ENCODE measurements at regions not wholly inside any gene's neighbourhood (a gene's known extent, or its start where the extent isn't known, plus 50 kb on each side); places are given as distances from the start of the nearest gene placed in this dataset.
"Not testable (repeated sequence)": the region's sequence is repeated elsewhere in the genome, so short reads cannot be mapped to it uniquely, and the experiment has no call there.

- H3K4me3 ChIP-seq (ENCODE audit: low read length) = no peak overlapping the region
- H3K9me3 ChIP-seq (ENCODE audit: control insufficient read depth, low read length) = peaks cover 7% of the 10 kb centered on the region
- TF ChIP-seq CTCF (conservative IDR thresholded peaks at IDR 0.05) = no peak
- no peaks in the 10 kb centered on the region for H3K36me3 ChIP-seq (ENCODE audit: control insufficient read depth, insufficient read depth, low read length)
- no peak overlapping the region for H3K4me3 Mint-ChIP-seq
- 84% methylated on average over 1 of the region's 1 CpG; no CpG with 5 or more reads in 1 of the 2 experiments for WGBS, 2 experiments (ENCODE audit: insufficient coverage in 1 of 2, insufficient read length in 1 of 2)
- no peaks in the 10 kb centered on the region for H3K36me3 Mint-ChIP-seq (ENCODE audit: low read depth)
- H3K4me1 Mint-ChIP-seq = peaks cover 2% of the 10 kb centered on the region
- H3K9me3 Mint-ChIP-seq = peaks cover 5% of the 10 kb centered on the region
- peaks cover 2% of the 10 kb centered on the region for H3K27me3 Mint-ChIP-seq (ENCODE audit: insufficient read depth)
- no peaks in the 10 kb centered on the region for H3K27me3 ChIP-seq (ENCODE audit: control insufficient read depth, insufficient read depth, low read length, poor library complexity, severe bottlenecking)
- no peaks in the 10 kb centered on the region for H3K4me1 ChIP-seq (ENCODE audit: control insufficient read depth, insufficient read depth, low read length)
- no peak overlapping the region for H3K27ac Mint-ChIP-seq
- no peak for DNase-seq
- no peak overlapping the region for H3K9ac ChIP-seq (ENCODE audit: extremely low read depth, low read length, poor library complexity, severe bottlenecking)
- no peak overlapping the region for H3K27ac ChIP-seq (ENCODE audit: low read depth, low read length)
Observed at GRCh38 chr9:82134010-82134409, 145.4 kb downstream of the SPATA31D1 start.

GRCh38 chr9:82135106-82135505 lies 146.5 kb downstream of the SPATA31D1 start:
- Mint-ChIP-seq H3K27ac (no peak overlapping the region), H3K36me3 (ENCODE audit: low read depth) (no peaks in the 10 kb centered on the region), H3K27me3 (ENCODE audit: insufficient read depth) (peaks cover 2% of the 10 kb centered on the region), H3K9me3 (peaks cover 5% of the 10 kb centered on the region), H3K4me1 (peaks cover 3% of the 10 kb centered on the region), H3K4me3 (no peak overlapping the region)
- no peak overlapping the region for H3K27ac ChIP-seq (ENCODE audit: low read depth, low read length)
- H3K9me3 ChIP-seq (ENCODE audit: control insufficient read depth, low read length) = peaks cover 7% of the 10 kb centered on the region
- TF ChIP-seq CTCF (conservative IDR thresholded peaks at IDR 0.05) = no peak
- H3K36me3 ChIP-seq (ENCODE audit: control insufficient read depth, insufficient read depth, low read length) = no peaks in the 10 kb centered on the region
- H3K9ac ChIP-seq (ENCODE audit: extremely low read depth, low read length, poor library complexity, severe bottlenecking) = no peak overlapping the region
- H3K4me3 ChIP-seq (ENCODE audit: low read length) = no peak overlapping the region
- DNase-seq = no peak
- no peaks in the 10 kb centered on the region for H3K4me1 ChIP-seq (ENCODE audit: control insufficient read depth, insufficient read depth, low read length)
- no peaks in the 10 kb centered on the region for H3K27me3 ChIP-seq (ENCODE audit: control insufficient read depth, insufficient read depth, low read length, poor library complexity, severe bottlenecking)

- H3K9me3 ChIP-seq (ENCODE audit: control insufficient read depth, low read length); H3K27ac Mint-ChIP-seq; H3K4me1 Mint-ChIP-seq; H3K36me3 Mint-ChIP-seq (ENCODE audit: low read depth); H3K9me3 Mint-ChIP-seq; DNase-seq; H3K4me1 ChIP-seq (ENCODE audit: control insufficient read depth, insufficient read depth, low read length); H3K27me3 ChIP-seq (ENCODE audit: control insufficient read depth, insufficient read depth, low read length, poor library complexity, severe bottlenecking); H3K36me3 ChIP-seq (ENCODE audit: control insufficient read depth, insufficient read depth, low read length); H3K4me3 ChIP-seq (ENCODE audit: low read length); H3K27ac ChIP-seq (ENCODE audit: low read depth, low read length); H3K4me3 Mint-ChIP-seq; H3K27me3 Mint-ChIP-seq (ENCODE audit: insufficient read depth); H3K9ac ChIP-seq (ENCODE audit: extremely low read depth, low read length, poor library complexity, severe bottlenecking): not testable (repeated sequence)
Observed at GRCh38 chr9:82138081-82138480, 149.5 kb downstream of the SPATA31D1 start.

- Histone ChIP-seq H3K9me3 (ENCODE audit: control insufficient read depth, low read length) (peaks cover 6% of the 10 kb centered on the region), H3K4me3 (ENCODE audit: low read length) (no peak overlapping the region), H3K36me3 (ENCODE audit: control insufficient read depth, insufficient read depth, low read length) (no peaks in the 10 kb centered on the region), H3K9ac (ENCODE audit: extremely low read depth, low read length, poor library complexity, severe bottlenecking) (no peak overlapping the region), H3K4me1 (ENCODE audit: control insufficient read depth, insufficient read depth, low read length) (no peaks in the 10 kb centered on the region), H3K27me3 (ENCODE audit: control insufficient read depth, insufficient read depth, low read length, poor library complexity, severe bottlenecking) (no peaks in the 10 kb centered on the region), H3K27ac (ENCODE audit: low read depth, low read length) (no peak overlapping the region)
- H3K27ac Mint-ChIP-seq = no peak overlapping the region
- H3K27me3 Mint-ChIP-seq (ENCODE audit: insufficient read depth) = no peaks in the 10 kb centered on the region
- DNase-seq = no peak
- H3K36me3 Mint-ChIP-seq (ENCODE audit: low read depth) = no peaks in the 10 kb centered on the region
- no peak overlapping the region for H3K4me3 Mint-ChIP-seq
- H3K9me3 Mint-ChIP-seq = peaks cover 5% of the 10 kb centered on the region
- TF ChIP-seq CTCF (conservative IDR thresholded peaks at IDR 0.05) = no peak
- peaks cover 1% of the 10 kb centered on the region for H3K4me1 Mint-ChIP-seq
- WGBS, 2 experiments (ENCODE audit: insufficient coverage in 1 of 2, insufficient read length in 1 of 2) = 92 to 94% methylated on average over 7 of the region's 7 CpGs
Observed at GRCh38 chr9:82140471-82140870, 151.9 kb downstream of the SPATA31D1 start.
